H1 (cell line): ENCODE measurements at regions not wholly inside any gene's neighbourhood (a gene's known extent, or its start where the extent isn't known, plus 50 kb on each side); places are given as distances from the start of the nearest gene placed in this dataset.

Experiments used
- CEBPB ChIP-seq: IDR thresholded peaks from 2 replicates; pipeline ENCODE4 v1.6.1; 2012; ENCODE audit warnings: low read depth, low read length
- CHD2 ChIP-seq: IDR thresholded peaks from 2 replicates; pipeline ENCODE4 v1.6.1; 2012; ENCODE audit warnings: low read length, improper control_type of control experiment
- EZH2 ChIP-seq: fragments of 200-600 bp; sonication (generic); IDR thresholded peaks from 2 replicates; pipeline ENCODE4 v1.7.1; 2012; ENCODE audit warnings: low read depth, mild to moderate bottlenecking, moderate library complexity, low read length, inconsistent platforms; ENCODE audit not compliant: severe bottlenecking
- FOSL1 ChIP-seq: IDR thresholded peaks from 2 replicates; pipeline ENCODE4 v1.6.1; 2011; ENCODE audit warnings: mild to moderate bottlenecking, low read depth, low read length, moderate library complexity; ENCODE audit not compliant: insufficient read depth
- MAFK ChIP-seq: IDR thresholded peaks from 2 replicates; pipeline ENCODE4 v1.6.1; 2012; ENCODE audit warnings: low read depth, mild to moderate bottlenecking, improper control_type of control experiment, low read length
- MAX ChIP-seq: IDR thresholded peaks from 2 replicates; pipeline ENCODE4 v1.6.1; 2012; ENCODE audit warnings: inconsistent platforms
- NANOG ChIP-seq: IDR thresholded peaks from 2 replicates; pipeline ENCODE4 v1.6.1; 2011; ENCODE audit warnings: low read length, low read depth, mild to moderate bottlenecking, inconsistent platforms; ENCODE audit not compliant: insufficient read depth, poor library complexity, severe bottlenecking
- RFX5 ChIP-seq: IDR thresholded peaks from 2 replicates; pipeline ENCODE4 v1.6.1; 2011; ENCODE audit warnings: low read depth, low read length, improper control_type of control experiment, borderline replicate concordance
- RXRA ChIP-seq: IDR thresholded peaks from 2 replicates; pipeline ENCODE4 v1.6.1; 2011; ENCODE audit warnings: low read depth, mild to moderate bottlenecking, low read length, moderate library complexity; ENCODE audit not compliant: insufficient read depth
- SIRT6 ChIP-seq: IDR thresholded peaks from one replicate; pipeline ENCODE4 v1.7.1; 2012; ENCODE audit warnings: low read length, inconsistent platforms
- SP1 ChIP-seq: IDR thresholded peaks from 2 replicates; pipeline ENCODE4 v1.6.1; 2011; ENCODE audit warnings: low read depth, low read length
- TEAD4 ChIP-seq: IDR thresholded peaks from 2 replicates; pipeline ENCODE4 v1.6.1; 2012; ENCODE audit warnings: low read depth, low read length, inconsistent platforms, mixed read lengths
- TF ChIP-seq, protein P1 (sequence below): fragments of 300-600 bp; sonication (generic); IDR thresholded peaks from 2 replicates; pipeline ENCODE4 v1.7.1; 2012; ENCODE audit warnings: low read length, moderate library complexity, mild to moderate bottlenecking, inconsistent platforms; ENCODE audit not compliant: insufficient replicate concordance

DNA sequence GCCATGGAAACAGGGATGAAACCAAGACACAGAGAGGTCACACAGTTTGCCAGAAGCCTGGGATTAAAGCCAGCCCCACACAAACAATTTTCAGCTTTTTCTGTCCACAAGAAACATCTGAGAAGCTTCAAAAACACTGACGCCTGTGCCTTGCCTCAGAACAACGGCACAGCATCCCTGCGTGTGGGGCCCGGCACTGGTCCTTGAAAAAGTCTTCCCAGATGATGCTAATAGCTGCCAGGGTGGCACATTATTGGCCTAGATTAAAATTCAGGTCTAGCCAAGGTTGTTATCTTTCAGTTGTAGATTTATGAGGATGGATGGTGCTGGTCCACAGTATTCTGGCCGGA, 321.4 kb downstream of the HAPSTR1 start (continued):
- TF ChIP-seq, protein P1, sequence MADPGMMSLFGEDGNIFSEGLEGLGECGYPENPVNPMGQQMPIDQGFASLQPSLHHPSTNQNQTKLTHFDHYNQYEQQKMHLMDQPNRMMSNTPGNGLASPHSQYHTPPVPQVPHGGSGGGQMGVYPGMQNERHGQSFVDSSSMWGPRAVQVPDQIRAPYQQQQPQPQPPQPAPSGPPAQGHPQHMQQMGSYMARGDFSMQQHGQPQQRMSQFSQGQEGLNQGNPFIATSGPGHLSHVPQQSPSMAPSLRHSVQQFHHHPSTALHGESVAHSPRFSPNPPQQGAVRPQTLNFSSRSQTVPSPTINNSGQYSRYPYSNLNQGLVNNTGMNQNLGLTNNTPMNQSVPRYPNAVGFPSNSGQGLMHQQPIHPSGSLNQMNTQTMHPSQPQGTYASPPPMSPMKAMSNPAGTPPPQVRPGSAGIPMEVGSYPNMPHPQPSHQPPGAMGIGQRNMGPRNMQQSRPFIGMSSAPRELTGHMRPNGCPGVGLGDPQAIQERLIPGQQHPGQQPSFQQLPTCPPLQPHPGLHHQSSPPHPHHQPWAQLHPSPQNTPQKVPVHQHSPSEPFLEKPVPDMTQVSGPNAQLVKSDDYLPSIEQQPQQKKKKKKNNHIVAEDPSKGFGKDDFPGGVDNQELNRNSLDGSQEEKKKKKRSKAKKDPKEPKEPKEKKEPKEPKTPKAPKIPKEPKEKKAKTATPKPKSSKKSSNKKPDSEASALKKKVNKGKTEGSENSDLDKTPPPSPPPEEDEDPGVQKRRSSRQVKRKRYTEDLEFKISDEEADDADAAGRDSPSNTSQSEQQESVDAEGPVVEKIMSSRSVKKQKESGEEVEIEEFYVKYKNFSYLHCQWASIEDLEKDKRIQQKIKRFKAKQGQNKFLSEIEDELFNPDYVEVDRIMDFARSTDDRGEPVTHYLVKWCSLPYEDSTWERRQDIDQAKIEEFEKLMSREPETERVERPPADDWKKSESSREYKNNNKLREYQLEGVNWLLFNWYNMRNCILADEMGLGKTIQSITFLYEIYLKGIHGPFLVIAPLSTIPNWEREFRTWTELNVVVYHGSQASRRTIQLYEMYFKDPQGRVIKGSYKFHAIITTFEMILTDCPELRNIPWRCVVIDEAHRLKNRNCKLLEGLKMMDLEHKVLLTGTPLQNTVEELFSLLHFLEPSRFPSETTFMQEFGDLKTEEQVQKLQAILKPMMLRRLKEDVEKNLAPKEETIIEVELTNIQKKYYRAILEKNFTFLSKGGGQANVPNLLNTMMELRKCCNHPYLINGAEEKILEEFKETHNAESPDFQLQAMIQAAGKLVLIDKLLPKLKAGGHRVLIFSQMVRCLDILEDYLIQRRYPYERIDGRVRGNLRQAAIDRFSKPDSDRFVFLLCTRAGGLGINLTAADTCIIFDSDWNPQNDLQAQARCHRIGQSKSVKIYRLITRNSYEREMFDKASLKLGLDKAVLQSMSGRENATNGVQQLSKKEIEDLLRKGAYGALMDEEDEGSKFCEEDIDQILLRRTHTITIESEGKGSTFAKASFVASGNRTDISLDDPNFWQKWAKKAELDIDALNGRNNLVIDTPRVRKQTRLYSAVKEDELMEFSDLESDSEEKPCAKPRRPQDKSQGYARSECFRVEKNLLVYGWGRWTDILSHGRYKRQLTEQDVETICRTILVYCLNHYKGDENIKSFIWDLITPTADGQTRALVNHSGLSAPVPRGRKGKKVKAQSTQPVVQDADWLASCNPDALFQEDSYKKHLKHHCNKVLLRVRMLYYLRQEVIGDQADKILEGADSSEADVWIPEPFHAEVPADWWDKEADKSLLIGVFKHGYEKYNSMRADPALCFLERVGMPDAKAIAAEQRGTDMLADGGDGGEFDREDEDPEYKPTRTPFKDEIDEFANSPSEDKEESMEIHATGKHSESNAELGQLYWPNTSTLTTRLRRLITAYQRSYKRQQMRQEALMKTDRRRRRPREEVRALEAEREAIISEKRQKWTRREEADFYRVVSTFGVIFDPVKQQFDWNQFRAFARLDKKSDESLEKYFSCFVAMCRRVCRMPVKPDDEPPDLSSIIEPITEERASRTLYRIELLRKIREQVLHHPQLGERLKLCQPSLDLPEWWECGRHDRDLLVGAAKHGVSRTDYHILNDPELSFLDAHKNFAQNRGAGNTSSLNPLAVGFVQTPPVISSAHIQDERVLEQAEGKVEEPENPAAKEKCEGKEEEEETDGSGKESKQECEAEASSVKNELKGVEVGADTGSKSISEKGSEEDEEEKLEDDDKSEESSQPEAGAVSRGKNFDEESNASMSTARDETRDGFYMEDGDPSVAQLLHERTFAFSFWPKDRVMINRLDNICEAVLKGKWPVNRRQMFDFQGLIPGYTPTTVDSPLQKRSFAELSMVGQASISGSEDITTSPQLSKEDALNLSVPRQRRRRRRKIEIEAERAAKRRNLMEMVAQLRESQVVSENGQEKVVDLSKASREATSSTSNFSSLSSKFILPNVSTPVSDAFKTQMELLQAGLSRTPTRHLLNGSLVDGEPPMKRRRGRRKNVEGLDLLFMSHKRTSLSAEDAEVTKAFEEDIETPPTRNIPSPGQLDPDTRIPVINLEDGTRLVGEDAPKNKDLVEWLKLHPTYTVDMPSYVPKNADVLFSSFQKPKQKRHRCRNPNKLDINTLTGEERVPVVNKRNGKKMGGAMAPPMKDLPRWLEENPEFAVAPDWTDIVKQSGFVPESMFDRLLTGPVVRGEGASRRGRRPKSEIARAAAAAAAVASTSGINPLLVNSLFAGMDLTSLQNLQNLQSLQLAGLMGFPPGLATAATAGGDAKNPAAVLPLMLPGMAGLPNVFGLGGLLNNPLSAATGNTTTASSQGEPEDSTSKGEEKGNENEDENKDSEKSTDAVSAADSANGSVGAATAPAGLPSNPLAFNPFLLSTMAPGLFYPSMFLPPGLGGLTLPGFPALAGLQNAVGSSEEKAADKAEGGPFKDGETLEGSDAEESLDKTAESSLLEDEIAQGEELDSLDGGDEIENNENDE = no peak
- no peak for TF ChIP-seq SIRT6
- no peak for TF ChIP-seq RFX5
- TF ChIP-seq NANOG = no peak
- no peak for TF ChIP-seq FOSL1
- no peak for TF ChIP-seq CEBPB
- no peak for TF ChIP-seq EZH2
- no peak for TF ChIP-seq MAFK
- no peak for TF ChIP-seq TEAD4
- TF ChIP-seq SP1 = no peak
- TF ChIP-seq CHD2 = no peak
- no peak for TF ChIP-seq RXRA
- no peak for TF ChIP-seq MAX
